Natural killer cell (primary cell): ENCODE measurements at regions not wholly inside any gene's neighbourhood (a gene's known extent, or its start where the extent isn't known, plus 50 kb on each side); places are given as distances from the start of the nearest gene placed in this dataset.

ENCODE experiments used
- ATAC-seq, 3 donors: fragments of 150-1000 bp in 2 of 3; fragments of 200-7000 bp in 1 of 3; cut with Tn5 transposase; 1 replicate in 1 of 3; 2 replicates in 2 of 3; pipeline ENCODE4 v1.10.0; 2021; ENCODE audit warnings: mild to moderate bottlenecking in 2 of 3, moderate library complexity in 2 of 3
- DNase-seq, 2 donors: peaks; one replicate each; pipeline versions ENCODE4 v3.0.0 to v3.0.0-alpha.2; 2013 to 2021; ENCODE audit warnings: mixed read lengths in 1 of 2
- H3K27ac ChIP-seq: one replicate; pipeline ENCODE4 v1.5.1; 2013; ENCODE audit warnings: mild to moderate bottlenecking, low read length
- H3K27me3 ChIP-seq: one replicate; pipeline ENCODE4 v1.6.1; 2013; ENCODE audit warnings: low read length; ENCODE audit not compliant: control insufficient read depth, insufficient read depth
- H3K36me3 ChIP-seq: one replicate; pipeline ENCODE4 v1.6.1; 2013; ENCODE audit warnings: low read length; ENCODE audit not compliant: control insufficient read depth, insufficient read depth
- H3K4me1 ChIP-seq: one replicate; pipeline ENCODE4 v1.6.1; 2013; ENCODE audit warnings: low read length; ENCODE audit not compliant: control insufficient read depth, insufficient read depth
- H3K4me3 ChIP-seq: one replicate; pipeline ENCODE4 v1.5.1; 2013; ENCODE audit warnings: low read length
- H3K9me3 ChIP-seq: one replicate; pipeline ENCODE4 v1.6.1; 2013; ENCODE audit warnings: low read length; ENCODE audit not compliant: control insufficient read depth, insufficient read depth
- H3K27ac Mint-ChIP-seq, 2 donors: one replicate each; pipeline ENCODE4 v1.8.0; 2022; ENCODE audit warnings: mild to moderate bottlenecking in 2 of 2, mixed read lengths in 2 of 2, moderate library complexity in 1 of 2
- H3K27me3 Mint-ChIP-seq, 2 donors: one replicate each; pipeline ENCODE4 v1.8.0; 2022; ENCODE audit warnings: low read depth in 2 of 2, mixed read lengths in 2 of 2
- H3K36me3 Mint-ChIP-seq: one replicate; pipeline ENCODE4 v1.8.0; 2022; ENCODE audit warnings: mixed read lengths
- H3K4me1 Mint-ChIP-seq, 2 donors: one replicate each; pipeline ENCODE4 v1.8.0; 2022; ENCODE audit warnings: mixed read lengths in 2 of 2
- H3K4me3 Mint-ChIP-seq: one replicate; pipeline ENCODE4 v1.8.0; 2022; ENCODE audit warnings: mild to moderate bottlenecking, moderate library complexity, mixed read lengths
- H3K9me3 Mint-ChIP-seq, 2 donors: one replicate each; pipeline ENCODE4 v1.8.0; 2022; ENCODE audit warnings: mixed read lengths in 2 of 2
- CTCF ChIP-seq: fragments of 200-600 bp; IDR thresholded peaks from one replicate; pipeline ENCODE4 v1.8.0; 2022; ENCODE audit warnings: antibody characterized with exemption
- WGBS: methylation state at CpG from one replicate; pipeline ENCODE4 v1.1.7; 2013; ENCODE audit warnings: missing lambda C conversion rate; ENCODE audit not compliant: insufficient coverage; 5-methylcytosine and 5-hydroxymethylcytosine counted together
- intact Hi-C: fragments of 100-400 bp; cut with micrococcal nuclease; formaldehyde crosslinking; loops from one replicate; pipeline ENCODE4 v1.14.2; 2022

- no peak for TF ChIP-seq CTCF
- Histone ChIP-seq H3K27me3 (no peaks in the 10 kb centered on the region), H3K4me1 (no peaks in the 10 kb centered on the region), H3K9me3 (no peaks in the 10 kb centered on the region), H3K36me3 (no peaks in the 10 kb centered on the region), H3K27ac (no peak overlapping the region), H3K4me3 (no peak overlapping the region)
- H3K27me3 Mint-ChIP-seq: no peaks in the 10 kb centered on the region
- peaks cover 15 to 16% of the 10 kb centered on the region in 2 donors for H3K9me3 Mint-ChIP-seq
- H3K4me1 Mint-ChIP-seq: no peaks in the 10 kb centered on the region
- WGBS: 76% methylated on average over 5 of the region's 5 CpGs
- no peaks in the 10 kb centered on the region for H3K36me3 Mint-ChIP-seq
- DNase-seq (no peak), ATAC-seq (no peak)
- intact Hi-C loops: no loop called here
- no peak overlapping the region for H3K27ac Mint-ChIP-seq
- no peak overlapping the region for H3K4me3 Mint-ChIP-seq
These were observed 312.2 kb downstream of the SPATA17 start for GRCh38 chr1:217943361-217943760.

GRCh38 chr1:217944550-217944949, 313.4 kb downstream of the SPATA17 start:
- DNase-seq: no peak
- Mint-ChIP-seq H3K4me3 (no peak overlapping the region), H3K27me3 (no peaks in the 10 kb centered on the region), H3K9me3 (peaks cover 15 to 16% of the 10 kb centered on the region in 2 donors), H3K27ac (no peak overlapping the region), H3K4me1 (no peaks in the 10 kb centered on the region), H3K36me3 (no peaks in the 10 kb centered on the region)
- Histone ChIP-seq H3K36me3 (no peaks in the 10 kb centered on the region), H3K27ac (no peak overlapping the region), H3K9me3 (no peaks in the 10 kb centered on the region), H3K27me3 (no peaks in the 10 kb centered on the region), H3K4me3 (no peak overlapping the region), H3K4me1 (no peaks in the 10 kb centered on the region)
- no peak for ATAC-seq
- intact Hi-C loops: no loop called here
- no peak for TF ChIP-seq CTCF
- WGBS: 76% methylated on average over 6 of the region's 6 CpGs

- Mint-ChIP-seq H3K27ac (no peak overlapping the region), H3K4me1 (no peaks in the 10 kb centered on the region), H3K9me3 (peaks cover 12 to 17% of the 10 kb centered on the region in 2 donors), H3K27me3 (no peaks in the 10 kb centered on the region), H3K36me3 (no peaks in the 10 kb centered on the region), H3K4me3 (no peak overlapping the region)
- no peak for TF ChIP-seq CTCF
- Histone ChIP-seq H3K4me1 (no peaks in the 10 kb centered on the region), H3K9me3 (peaks cover 2% of the 10 kb centered on the region), H3K27ac (no peak overlapping the region), H3K4me3 (no peak overlapping the region), H3K27me3 (no peaks in the 10 kb centered on the region), H3K36me3 (no peaks in the 10 kb centered on the region)
- 90% methylated on average over 7 of the region's 8 CpGs for WGBS
- ATAC-seq (no peak), DNase-seq (no peak)
- intact Hi-C loops: no loop called here
These were observed 315.4 kb downstream of the SPATA17 start for GRCh38 chr1:217946511-217946910.

- no peak for ATAC-seq
- Histone ChIP-seq H3K4me3 (no peak overlapping the region), H3K9me3 (peaks cover 2% of the 10 kb centered on the region), H3K27ac (no peak overlapping the region), H3K27me3 (no peaks in the 10 kb centered on the region), H3K36me3 (no peaks in the 10 kb centered on the region), H3K4me1 (no peaks in the 10 kb centered on the region)
- no peaks in the 10 kb centered on the region for H3K36me3 Mint-ChIP-seq
- no peaks in the 10 kb centered on the region for H3K4me1 Mint-ChIP-seq
- no peak for TF ChIP-seq CTCF
- no peak overlapping the region for H3K27ac Mint-ChIP-seq
- no peaks in the 10 kb centered on the region for H3K27me3 Mint-ChIP-seq
- peaks cover 5 to 11% of the 10 kb centered on the region in 2 donors for H3K9me3 Mint-ChIP-seq
- intact Hi-C loops: no loop called here
- no peak overlapping the region for H3K4me3 Mint-ChIP-seq
- no peak for DNase-seq
- WGBS: 75% methylated on average over 1 of the region's 2 CpGs
These were observed 317.6 kb downstream of the SPATA17 start for GRCh38 chr1:217948741-217949140.
